Left renal pelvis (tissue), 4 donors: ENCODE measurements at regions not wholly inside any gene's neighbourhood (a gene's known extent, or its start where the extent isn't known, plus 50 kb on each side); places are given as distances from the start of the nearest gene placed in this dataset.
"Not testable (repeated sequence)": the region's sequence is repeated elsewhere in the genome, so short reads cannot be mapped to it uniquely, and the experiment has no call there.

Source experiments
- DNase-seq, 4 donors: peaks; one replicate each; pipeline ENCODE4 v3.0.0-alpha.2; 2013; ENCODE audit warnings: low read depth in 4 of 4, low spot score in 3 of 4

GRCh38 chr5:28685794-28686193 is 1647.4 kb upstream of the CDH9 start:
- no peak for DNase-seq

- DNase-seq, result no peak
Observed at GRCh38 chr5:28678899-28679298, 1640.5 kb upstream of the CDH9 start.

- DNase-seq, result no peak
Observed at GRCh38 chr5:28666110-28666509, 1627.7 kb upstream of the CDH9 start.

- DNase-seq, result no peak
Observed at GRCh38 chr5:28648108-28648507, 1609.7 kb upstream of the CDH9 start.

- DNase-seq, result no peak
Observed at GRCh38 chr5:28632607-28633006, 1594.2 kb upstream of the CDH9 start.

GRCh38 chr5:28603869-28604268 is 1565.5 kb upstream of the CDH9 start:
- no peak for DNase-seq

- no peak for DNase-seq
Observed at GRCh38 chr5:28602429-28602828, 1564.0 kb upstream of the CDH9 start.

- DNase-seq, result not testable (repeated sequence)
Observed at GRCh38 chr5:28596707-28597106, 1558.3 kb upstream of the CDH9 start.

- DNase-seq, result no peak
Observed at GRCh38 chr5:28580616-28581015, 1542.2 kb upstream of the CDH9 start.

- no peak for DNase-seq
Observed at GRCh38 chr5:28576022-28576421, 1537.6 kb upstream of the CDH9 start.

- no peak for DNase-seq
Observed at GRCh38 chr5:28575368-28575767, 1537.0 kb upstream of the CDH9 start.

GRCh38 chr5:28574606-28575005 is 1536.2 kb upstream of the CDH9 start:
- no peak for DNase-seq

- DNase-seq, result no peak
Observed at GRCh38 chr5:28567048-28567447, 1528.7 kb upstream of the CDH9 start.

- no peak for DNase-seq
Observed at GRCh38 chr5:28561522-28561921, 1523.1 kb upstream of the CDH9 start.

- DNase-seq, result no peak
Observed at GRCh38 chr5:28558196-28558595, 1519.8 kb upstream of the CDH9 start.

- DNase-seq, result no peak
Observed at GRCh38 chr5:28557114-28557513, 1518.7 kb upstream of the CDH9 start.

- DNase-seq, result no peak
Observed at GRCh38 chr5:28549588-28549987, 1511.2 kb upstream of the CDH9 start.

GRCh38 chr5:28548856-28549255 is 1510.5 kb upstream of the CDH9 start:
- no peak for DNase-seq

- no peak for DNase-seq
Observed at GRCh38 chr5:28544501-28544900, 1506.1 kb upstream of the CDH9 start.

GRCh38 chr5:28543473-28544098 is 1505.2 kb upstream of the CDH9 start:
- no peak for DNase-seq

- DNase-seq, result no peak
Observed at GRCh38 chr5:28542987-28543386, 1504.6 kb upstream of the CDH9 start.

GRCh38 chr5:28523888-28524635 is 1485.7 kb upstream of the CDH9 start:
- peak in 3 of 4 donors; percentile 29 to 41 (median 35) for DNase-seq
